NT2/D1 (cell line): ENCODE measurements at regions not wholly inside any gene's neighbourhood (a gene's known extent, or its start where the extent isn't known, plus 50 kb on each side); places are given as distances from the start of the nearest gene placed in this dataset.
"Not testable (repeated sequence)": the region's sequence is repeated elsewhere in the genome, so short reads cannot be mapped to it uniquely, and the experiment has no call there.

Source experiments
- DNase-seq: peaks from one replicate; pipeline ENCODE4 v3.0.0-alpha.2; 2011; ENCODE audit warnings: low read depth, low spot score
- H3K27me3 ChIP-seq: 2 replicates; pipeline ENCODE4 v1.6.0; 2011; ENCODE audit warnings: mild to moderate bottlenecking; ENCODE audit not compliant: insufficient read length, insufficient read depth
- H3K36me3 ChIP-seq: 2 replicates; pipeline ENCODE4 v1.6.1; 2011; ENCODE audit warnings: mild to moderate bottlenecking, low read length, mixed read lengths; ENCODE audit not compliant: insufficient read depth, insufficient read length
- H3K4me1 ChIP-seq: 2 replicates; pipeline ENCODE4 v1.5.1; 2011; ENCODE audit not compliant: insufficient read depth, insufficient read length
- H3K4me3 ChIP-seq: 2 replicates; pipeline ENCODE4 v1.5.1; 2011; ENCODE audit warnings: low read depth; ENCODE audit not compliant: insufficient read length
- H3K9ac ChIP-seq: 2 replicates; pipeline ENCODE4 v1.6.0; 2011; ENCODE audit warnings: low read depth; ENCODE audit not compliant: insufficient read length
- H3K9me3 ChIP-seq: 2 replicates; pipeline ENCODE4 v1.5.1; 2011; ENCODE audit warnings: mild to moderate bottlenecking, low read length; ENCODE audit not compliant: insufficient read depth
- SUZ12 ChIP-seq: IDR thresholded peaks from 2 replicates; pipeline ENCODE4 v1.6.1; 2011; ENCODE audit not compliant: insufficient read length, insufficient read depth; ENCODE audit errors: extremely low read depth
- YY1 ChIP-seq: IDR thresholded peaks from 2 replicates; pipeline ENCODE4 v1.6.1; 2011; ENCODE audit not compliant: insufficient read length, insufficient read depth
- ZNF274 ChIP-seq: IDR thresholded peaks from 2 replicates; pipeline ENCODE4 v1.6.1; 2011; ENCODE audit warnings: mild to moderate bottlenecking, low read depth, low read length

DNA sequence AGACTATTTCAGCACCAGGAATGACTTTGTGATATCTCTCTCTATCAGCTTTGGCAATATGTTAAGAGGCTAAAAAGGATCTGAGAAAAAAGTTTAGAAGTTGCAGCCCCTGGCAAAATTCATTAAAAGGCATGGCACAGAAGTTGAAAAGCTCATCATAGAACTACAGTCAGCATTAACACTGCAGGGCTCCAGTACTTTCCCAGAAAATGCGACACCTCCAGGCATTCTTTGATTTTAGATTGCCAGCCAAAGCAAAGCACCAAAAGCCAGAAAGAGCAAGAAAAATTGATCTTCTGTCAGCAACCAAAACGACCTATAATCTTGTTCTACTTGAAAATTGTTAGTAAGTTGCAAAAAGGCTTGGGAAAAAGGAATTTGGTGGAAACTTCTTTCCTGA lies 713.5 kb downstream of the FSCB start:
- no peaks in the 10 kb centered on the region for H3K36me3 ChIP-seq
- no peaks in the 10 kb centered on the region for H3K27me3 ChIP-seq
- H3K9me3 ChIP-seq = no peaks in the 10 kb centered on the region
- no peak for DNase-seq
- TF ChIP-seq ZNF274 (no peak), YY1 (no peak), SUZ12 (no peak)
- no peak overlapping the region for H3K9ac ChIP-seq
- no peak overlapping the region for H3K4me3 ChIP-seq
- no peaks in the 10 kb centered on the region for H3K4me1 ChIP-seq

DNA sequence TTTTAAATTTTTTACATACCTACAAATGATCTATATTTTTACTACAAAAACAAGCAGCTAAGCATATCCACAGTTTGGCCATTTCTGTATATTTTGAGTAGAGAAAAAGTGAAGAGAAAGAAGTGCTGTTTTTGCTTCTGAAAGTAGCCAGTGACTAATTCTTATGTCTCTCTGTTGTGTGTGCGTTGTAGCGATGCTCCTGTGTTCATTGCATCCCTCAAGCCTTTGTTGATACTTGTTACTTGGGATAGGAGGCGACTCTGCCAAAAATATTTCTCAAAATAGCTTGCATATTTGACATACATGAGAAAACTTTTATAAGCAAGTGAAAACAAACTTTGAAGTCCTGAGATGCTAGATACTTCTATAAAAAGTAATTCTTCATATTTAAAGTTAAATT lies 714.1 kb downstream of the FSCB start:
- H3K4me1 ChIP-seq = no peaks in the 10 kb centered on the region
- no peak overlapping the region for H3K9ac ChIP-seq
- H3K36me3 ChIP-seq = no peaks in the 10 kb centered on the region
- no peak for DNase-seq
- TF ChIP-seq YY1 = no peak
- TF ChIP-seq SUZ12 = no peak
- no peak for TF ChIP-seq ZNF274
- H3K4me3 ChIP-seq = no peak overlapping the region
- no peaks in the 10 kb centered on the region for H3K27me3 ChIP-seq
- no peaks in the 10 kb centered on the region for H3K9me3 ChIP-seq

DNA sequence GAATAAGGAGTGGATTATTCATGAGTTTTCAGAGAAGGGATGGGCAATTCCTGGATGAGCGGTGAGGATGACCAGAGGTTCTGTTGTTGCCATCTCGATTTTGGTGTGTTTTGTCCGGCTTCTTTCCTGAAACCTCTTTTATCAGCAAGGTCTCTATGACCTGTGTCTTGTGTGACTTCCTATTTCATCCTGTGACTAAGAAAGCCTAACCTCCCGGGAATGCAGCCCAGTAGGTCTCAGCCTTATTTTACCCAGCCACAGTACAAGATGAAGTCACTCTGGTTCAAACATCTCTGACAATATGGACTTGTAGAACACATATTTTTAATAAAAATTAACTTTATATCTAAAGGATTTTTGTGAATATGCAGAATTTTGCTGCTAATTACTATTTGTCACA lies 716.4 kb downstream of the FSCB start:
- H3K9ac ChIP-seq = no peak overlapping the region
- no peaks in the 10 kb centered on the region for H3K27me3 ChIP-seq

DNA sequence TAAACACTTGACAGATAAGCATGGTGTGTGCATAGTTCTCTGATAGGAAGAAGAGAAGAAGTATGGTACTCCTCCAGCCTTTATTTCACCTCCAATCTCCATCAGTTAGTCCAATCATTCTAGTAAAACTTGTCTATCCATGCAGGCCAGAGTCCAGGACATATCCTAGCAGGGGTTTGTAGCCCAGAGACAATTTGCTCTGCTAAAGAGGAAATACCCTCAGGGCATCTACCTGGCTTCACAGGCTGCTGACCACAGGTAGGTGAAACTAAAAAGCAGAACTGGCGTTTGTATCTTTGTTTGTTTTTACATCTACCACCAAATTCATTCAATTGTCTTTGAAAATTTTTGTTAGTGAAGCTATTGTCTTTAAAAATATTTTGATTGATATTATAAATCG lies 717.6 kb downstream of the FSCB start:
- no peak for DNase-seq
- no peaks in the 10 kb centered on the region for H3K36me3 ChIP-seq
- no peaks in the 10 kb centered on the region for H3K27me3 ChIP-seq
- no peak overlapping the region for H3K4me3 ChIP-seq
- H3K4me1 ChIP-seq = no peaks in the 10 kb centered on the region
- no peak overlapping the region for H3K9ac ChIP-seq
- TF ChIP-seq SUZ12 = no peak
- TF ChIP-seq ZNF274 = no peak
- TF ChIP-seq YY1 = no peak
- H3K9me3 ChIP-seq = no peaks in the 10 kb centered on the region

More for the DNA sequence above, 716.4 kb downstream of the FSCB start:
- no peak for DNase-seq
- TF ChIP-seq SUZ12 (no peak), ZNF274 (no peak), YY1 (no peak)
- Histone ChIP-seq H3K4me3 (no peak overlapping the region), H3K4me1 (no peaks in the 10 kb centered on the region), H3K9me3 (no peaks in the 10 kb centered on the region), H3K36me3 (no peaks in the 10 kb centered on the region)

DNA sequence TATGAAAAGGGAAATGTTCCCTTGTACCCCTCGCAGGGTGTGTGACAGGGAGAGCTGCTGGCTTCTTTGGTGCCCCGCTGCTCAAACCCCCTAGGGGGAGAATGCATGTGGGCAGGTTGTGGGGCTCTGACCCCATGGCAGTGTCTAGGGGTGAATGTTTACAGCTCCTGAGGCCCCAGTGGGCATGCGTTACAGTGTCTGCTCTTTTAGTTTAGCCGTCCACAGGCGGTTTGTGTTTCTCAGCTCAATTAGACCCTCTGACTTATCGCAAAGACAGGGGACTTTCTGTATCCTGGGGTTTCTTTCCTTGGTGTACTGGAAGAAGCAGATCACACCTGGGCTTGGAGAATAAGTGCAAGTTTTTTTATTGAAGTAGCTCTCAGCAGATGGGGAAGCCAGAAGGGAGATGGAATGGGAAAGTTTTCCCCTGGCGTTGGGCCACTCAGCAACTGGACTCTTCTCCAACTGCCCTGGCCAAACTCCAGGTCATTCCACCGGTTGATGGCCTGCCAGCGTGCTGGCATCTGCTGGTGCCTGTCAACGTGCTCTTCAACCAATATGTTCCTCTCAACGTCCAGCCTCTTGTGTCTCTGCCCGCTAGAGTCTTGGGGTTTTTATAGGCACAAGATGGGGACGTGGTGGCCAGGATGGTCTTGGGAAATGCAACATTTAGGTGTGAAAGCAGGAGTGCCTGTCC lies 720.9 kb downstream of the FSCB start:
- Histone ChIP-seq H3K9me3 (no peaks in the 10 kb centered on the region), H3K9ac (no peak overlapping the region), H3K27me3 (no peaks in the 10 kb centered on the region), H3K4me3 (no peak overlapping the region), H3K36me3 (no peaks in the 10 kb centered on the region), H3K4me1 (no peaks in the 10 kb centered on the region)
- no peak for DNase-seq
- no peak for TF ChIP-seq SUZ12
- TF ChIP-seq YY1 = no peak
- no peak for TF ChIP-seq ZNF274

DNA sequence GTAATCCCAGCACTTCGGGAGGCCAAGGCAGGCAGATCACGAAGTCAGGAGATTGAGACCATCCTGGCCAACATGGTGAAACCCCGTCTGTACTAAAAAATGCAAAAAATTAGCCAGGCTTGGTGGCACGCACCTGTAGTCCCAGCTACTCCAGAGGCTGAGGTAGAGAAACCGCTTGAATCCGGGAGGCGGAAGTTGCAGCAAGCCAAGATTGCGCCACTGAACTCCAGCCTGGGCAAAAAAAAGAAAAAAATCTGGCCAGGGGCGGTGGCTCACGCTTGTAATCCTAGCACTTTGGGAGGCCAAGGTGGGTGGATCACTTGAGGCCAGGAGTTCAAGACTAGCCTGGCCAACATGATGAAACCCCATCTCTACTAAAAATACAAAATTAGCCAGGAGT lies 722.7 kb downstream of the FSCB start:
- not testable (repeated sequence) for H3K27me3 ChIP-seq, H3K4me3 ChIP-seq, H3K9ac ChIP-seq, H3K4me1 ChIP-seq, H3K36me3 ChIP-seq, DNase-seq, H3K9me3 ChIP-seq

DNA sequence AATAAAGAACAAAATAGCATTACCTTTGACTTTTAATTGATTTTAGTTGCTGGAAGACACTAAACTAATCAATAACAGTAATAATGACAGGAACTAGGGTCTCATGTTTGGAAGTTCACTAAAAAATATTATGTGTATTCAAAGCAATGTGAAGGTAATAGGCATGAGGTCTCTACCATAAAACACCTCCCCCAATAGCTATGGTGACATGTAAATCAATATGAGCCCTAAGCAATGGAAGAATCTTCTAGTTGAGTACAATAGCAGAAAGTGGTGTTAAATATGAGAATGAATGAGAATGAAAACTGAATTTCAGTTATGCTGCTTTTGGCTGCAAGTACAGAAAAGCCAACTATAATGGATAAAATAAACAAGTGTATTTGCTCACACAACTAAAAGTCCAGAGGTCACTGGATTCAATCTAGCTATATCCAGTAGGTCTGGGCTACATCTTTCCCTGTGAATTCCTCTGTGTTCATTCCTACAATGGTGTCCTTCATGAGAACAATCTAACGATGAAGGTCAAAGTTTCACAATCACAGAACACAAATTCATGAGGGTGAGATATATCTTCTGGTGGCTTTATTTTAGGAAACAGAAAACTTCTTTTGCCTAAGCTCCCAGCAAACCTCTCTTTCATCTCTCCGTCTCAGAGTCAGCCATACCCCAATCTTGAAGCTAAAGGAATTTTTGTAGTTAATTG lies 728.0 kb downstream of the FSCB start:
- H3K4me3 ChIP-seq = no peak overlapping the region
- no peaks in the 10 kb centered on the region for H3K36me3 ChIP-seq
- no peak for TF ChIP-seq ZNF274
- TF ChIP-seq YY1 = no peak
- TF ChIP-seq SUZ12 = no peak
- DNase-seq = no peak
- H3K27me3 ChIP-seq = no peaks in the 10 kb centered on the region
- H3K9me3 ChIP-seq = no peaks in the 10 kb centered on the region
- H3K9ac ChIP-seq = no peak overlapping the region
- no peaks in the 10 kb centered on the region for H3K4me1 ChIP-seq

DNA sequence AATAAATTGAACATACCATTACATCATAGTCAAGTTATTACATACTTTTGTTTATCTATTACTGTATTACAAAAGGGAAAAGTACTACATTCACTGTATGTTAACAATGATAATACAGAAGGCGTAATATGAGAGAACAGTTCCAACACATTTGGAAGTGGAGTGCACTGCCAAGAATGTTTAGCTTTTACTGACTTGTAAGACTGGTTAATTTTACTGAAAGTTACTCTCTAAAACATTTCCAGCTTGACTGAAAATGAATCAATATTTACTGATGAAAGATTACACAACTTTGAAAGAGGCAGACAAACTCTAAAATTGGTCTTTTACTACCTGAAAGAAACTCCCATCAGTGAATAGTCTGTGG lies 728.5 kb downstream of the FSCB start:
- no peak overlapping the region for H3K4me3 ChIP-seq
- no peak for TF ChIP-seq SUZ12
- no peak for TF ChIP-seq ZNF274
- TF ChIP-seq YY1 = no peak
- H3K4me1 ChIP-seq = no peaks in the 10 kb centered on the region
- no peaks in the 10 kb centered on the region for H3K27me3 ChIP-seq
- no peaks in the 10 kb centered on the region for H3K9me3 ChIP-seq
- no peak for DNase-seq
- no peak overlapping the region for H3K9ac ChIP-seq
- H3K36me3 ChIP-seq = no peaks in the 10 kb centered on the region
